HG03039 (cell line): ENCODE measurements at regions not wholly inside any gene's neighbourhood (a gene's known extent, or its start where the extent isn't known, plus 50 kb on each side); places are given as distances from the start of the nearest gene placed in this dataset.

Experiments used
- ATAC-seq: cut with Tn5 transposase; IDR thresholded peaks from one replicate; pipeline ENCODE4 v1.9.1; 2021; ENCODE audit warnings: mild to moderate bottlenecking, moderate library complexity; ENCODE audit not compliant: unreplicated experiment

DNA sequence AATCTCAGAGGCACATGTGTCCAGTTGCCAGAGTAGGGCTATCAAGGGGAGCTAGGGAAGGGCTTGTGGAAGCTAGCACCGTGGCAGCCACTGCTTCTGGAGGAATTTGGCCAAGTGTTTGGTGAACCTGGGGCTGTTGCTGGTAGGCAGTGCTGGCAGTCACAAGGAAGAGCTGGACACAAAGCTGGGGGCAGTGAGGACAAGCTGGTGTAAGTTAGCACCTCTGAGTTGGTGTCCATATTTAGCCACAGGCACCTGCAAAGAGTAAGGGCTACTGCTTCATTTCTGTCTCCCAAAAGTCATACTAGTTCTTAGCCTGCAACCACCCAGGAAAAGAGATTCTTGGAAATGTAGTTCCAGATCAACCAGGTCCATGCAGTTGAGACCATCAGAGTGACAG is 359.4 kb downstream of the CSNK1G3 start:
- ATAC-seq, result no peak

DNA sequence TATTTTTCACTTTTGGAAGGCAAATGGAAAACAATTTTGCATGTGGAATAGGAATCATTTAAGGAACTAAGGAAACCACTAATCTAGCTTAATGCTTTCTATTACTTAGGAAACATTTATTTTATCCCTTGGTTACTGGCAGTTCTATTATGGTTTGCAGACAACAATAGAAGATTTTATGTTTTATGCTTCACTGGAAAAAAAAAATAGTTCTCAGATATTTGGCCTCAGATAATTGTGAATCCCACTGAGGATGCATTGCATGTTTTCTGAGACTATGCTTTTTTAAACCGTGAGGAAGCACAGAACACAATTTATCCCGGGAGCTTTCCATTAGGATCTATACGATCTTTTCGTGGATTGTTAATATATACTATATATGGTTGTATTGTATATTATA is 356.9 kb downstream of the CSNK1G3 start:
- ATAC-seq, result no peak

DNA sequence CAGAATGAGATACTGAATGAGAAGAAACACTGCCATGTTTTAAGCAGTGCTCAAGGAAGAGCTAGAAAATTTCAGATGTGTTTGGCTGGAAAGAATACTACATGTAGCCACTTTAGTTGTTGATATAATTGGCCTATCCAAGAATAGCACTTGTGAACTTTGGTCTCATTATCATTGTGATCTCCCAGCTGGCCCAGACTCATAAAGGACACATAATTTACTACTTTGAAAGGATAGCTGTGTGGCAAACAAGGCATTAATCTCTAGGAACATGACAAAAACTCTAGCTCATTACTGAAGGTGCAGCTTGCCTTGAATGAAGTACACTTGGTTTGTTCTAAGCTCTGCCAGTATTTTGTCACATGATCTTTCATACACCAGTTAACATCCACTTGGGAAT is 356.3 kb downstream of the CSNK1G3 start:
- no peak for ATAC-seq

DNA sequence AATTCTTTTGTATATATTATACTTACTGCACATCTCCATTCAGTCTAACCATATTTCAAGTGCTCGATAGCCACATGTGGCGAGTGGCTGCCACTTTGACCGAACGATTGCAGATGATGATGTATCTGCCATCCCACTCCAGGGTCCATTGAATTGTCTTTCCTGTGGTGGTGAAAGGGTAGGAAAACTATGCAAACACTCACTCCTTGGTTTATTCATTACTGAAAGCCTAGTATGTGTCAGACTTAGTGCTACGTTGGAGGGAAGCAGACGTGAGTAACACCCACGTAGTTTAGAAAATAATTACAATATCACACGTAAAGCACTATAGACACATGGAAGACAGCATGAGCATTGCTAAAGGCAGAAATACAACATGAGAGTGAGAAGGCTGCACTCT is 353.7 kb downstream of the CSNK1G3 start:
- ATAC-seq, result no peak

DNA sequence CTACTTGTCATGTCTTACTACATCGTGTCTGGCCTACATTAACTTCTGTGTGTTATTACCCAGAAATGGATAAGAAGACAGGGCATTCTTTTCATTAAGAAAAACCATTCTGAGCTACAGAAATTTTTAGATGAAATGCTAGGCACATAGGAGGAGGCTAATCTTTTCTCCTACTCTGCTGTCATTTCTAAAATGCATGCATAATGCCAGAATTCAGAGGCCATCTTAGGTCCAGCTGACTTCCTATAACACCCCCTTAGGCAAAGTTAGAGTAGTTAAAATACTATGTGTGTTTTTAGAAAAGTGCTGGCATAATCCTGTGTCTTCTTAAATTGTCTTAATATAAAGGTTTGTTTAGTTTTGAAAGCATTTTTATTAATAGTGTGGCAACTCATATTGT is 352.6 kb downstream of the CSNK1G3 start:
- ATAC-seq, result no peak

DNA sequence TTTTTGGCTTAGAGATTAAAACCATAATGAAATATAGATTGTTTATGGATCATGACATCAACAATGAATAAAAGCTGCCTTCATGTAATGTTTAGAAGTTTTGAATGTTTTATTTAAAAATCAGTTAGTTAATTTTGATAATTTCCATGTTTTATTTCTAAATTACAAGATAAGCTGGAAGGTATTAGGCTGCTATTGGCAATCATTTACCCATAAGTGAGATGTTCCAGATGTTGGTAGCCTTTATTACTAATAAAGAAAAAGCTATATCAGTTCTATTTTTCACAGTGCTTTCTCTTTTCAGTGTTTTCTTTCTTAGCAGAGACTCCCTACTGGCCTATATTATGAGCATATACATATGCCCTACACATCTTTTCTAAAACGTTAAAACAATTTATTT is 347.0 kb downstream of the CSNK1G3 start:
- no peak for ATAC-seq

DNA sequence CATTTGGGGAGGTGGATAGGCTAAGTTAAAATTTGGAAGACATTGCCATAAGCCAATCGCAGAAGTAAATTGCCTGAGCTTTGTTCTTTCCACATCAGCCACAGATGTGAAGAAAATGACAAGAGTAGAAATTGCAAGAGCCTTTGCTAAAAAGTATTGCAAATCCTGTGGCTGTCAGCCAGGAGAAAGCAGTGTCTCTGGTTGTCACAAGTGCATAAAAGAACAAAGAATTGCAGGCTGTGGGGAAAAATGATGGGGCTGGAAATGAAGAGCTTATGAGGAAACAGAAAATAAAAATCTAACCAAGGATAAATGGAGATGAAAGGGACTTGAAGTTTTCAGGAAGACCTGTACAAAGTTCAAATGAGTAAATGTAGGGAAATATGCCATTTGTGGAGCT is 344.8 kb downstream of the CSNK1G3 start:
- ATAC-seq, result no peak

DNA sequence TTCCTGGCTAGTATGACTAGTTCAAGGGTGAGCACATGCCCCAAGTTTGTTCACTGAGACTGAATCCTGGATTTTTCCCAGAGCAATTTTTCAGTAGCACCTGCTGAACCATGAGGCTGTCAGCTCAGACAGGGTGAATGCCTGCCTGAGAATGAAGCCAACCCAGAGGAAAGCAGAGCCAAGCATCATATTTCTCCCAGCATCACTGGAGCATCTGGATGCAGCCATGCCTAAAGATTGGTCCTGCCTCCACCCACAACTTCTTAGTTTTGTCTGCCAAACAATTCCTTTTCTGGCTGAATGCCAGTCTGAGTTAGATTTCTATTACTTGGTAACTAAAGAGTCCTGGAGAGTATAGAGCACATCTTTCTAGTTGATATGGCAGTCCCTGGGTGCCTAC is 343.6 kb downstream of the CSNK1G3 start:
- no peak for ATAC-seq

DNA sequence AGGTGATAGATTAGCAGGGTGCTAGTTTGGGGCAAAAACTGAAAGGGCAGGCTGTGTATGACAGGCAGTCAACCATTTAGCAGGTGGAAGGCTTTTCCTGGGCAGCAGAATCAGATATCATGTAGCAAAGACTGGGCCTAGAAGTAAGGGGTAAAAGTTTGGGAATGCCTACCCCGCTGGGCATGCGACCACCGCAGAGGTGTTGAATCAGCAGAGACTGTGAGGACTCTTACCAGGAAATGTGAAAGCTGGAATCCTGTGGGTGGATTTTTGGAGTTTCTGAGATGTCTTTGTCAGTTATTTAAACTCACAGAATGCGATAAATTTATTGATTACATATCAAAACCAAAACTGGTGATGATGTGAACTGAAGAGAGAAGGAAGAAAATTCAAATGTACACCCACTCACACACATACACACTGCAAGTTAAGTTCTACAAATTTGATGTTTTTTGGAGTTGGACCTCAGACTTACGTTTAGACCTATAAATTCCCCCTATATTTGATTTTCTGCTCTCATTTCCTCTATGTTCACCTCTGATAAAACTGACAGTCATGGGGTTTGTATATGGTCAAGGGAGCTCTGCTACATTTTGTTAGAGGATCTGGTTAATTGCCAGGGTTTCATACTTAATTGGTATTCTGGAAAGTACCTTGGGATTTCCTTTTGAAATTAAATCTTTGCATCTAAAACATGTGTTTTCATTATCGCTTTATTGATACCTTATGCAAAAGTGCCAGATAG is 333.6 kb downstream of the CSNK1G3 start:
- ATAC-seq, result no peak

DNA sequence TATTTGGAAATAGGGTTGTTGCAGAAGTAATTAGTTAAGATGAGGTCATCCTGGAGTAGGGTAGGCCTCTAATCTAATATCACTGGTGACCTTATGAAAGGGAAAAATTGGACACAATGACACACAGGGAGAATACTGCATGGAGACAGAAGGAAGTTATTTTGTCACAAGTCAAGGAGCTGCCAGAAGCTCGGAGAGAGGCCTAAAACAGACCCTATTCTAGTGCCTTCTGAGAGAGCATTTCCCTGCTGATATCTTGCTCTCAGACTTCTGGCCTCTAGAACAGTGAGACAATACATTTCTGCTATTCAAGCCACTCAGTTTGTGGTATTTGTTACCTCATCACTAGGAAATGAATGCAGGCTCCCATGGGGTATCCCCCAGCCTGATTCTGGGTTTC is 332.9 kb downstream of the CSNK1G3 start:
- no peak for ATAC-seq

DNA sequence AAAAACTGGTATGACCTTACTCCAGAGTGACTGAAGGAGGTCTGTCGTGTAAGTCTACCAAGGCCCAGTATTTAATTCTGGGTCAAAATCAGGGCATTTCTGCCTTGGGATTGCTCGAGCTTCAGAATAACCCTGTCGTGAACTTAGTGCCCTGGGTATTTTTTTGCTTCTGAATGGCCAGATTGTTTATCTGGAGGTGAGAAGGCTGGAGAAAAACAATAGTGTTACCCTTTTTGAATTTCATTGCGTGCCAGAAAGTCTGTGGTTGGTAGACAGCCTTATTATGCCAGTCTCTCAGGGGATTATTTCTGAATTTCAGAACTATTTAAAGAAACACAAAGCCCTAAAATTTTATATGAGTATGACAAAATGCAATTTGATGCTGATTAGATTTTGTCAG is 323.4 kb downstream of the CSNK1G3 start:
- ATAC-seq, result no peak

DNA sequence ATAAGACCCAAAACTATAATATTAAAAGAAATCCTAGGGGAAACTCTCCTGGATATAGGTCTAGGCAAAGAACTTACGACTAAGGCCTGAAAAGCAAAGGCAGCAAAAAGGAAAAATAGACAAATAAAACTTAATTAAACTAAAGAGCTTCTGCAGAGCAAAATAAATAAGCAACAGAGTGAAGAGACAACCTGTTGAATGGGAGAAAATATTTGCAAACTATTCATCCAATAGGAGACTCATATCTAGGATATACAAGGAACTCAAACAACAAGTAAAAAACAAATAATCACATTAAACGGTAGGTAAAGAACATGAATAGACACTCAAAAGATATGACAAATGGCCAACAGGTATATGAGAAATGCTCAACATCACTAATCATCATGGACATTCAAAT is 318.6 kb downstream of the CSNK1G3 start:
- no peak for ATAC-seq

DNA sequence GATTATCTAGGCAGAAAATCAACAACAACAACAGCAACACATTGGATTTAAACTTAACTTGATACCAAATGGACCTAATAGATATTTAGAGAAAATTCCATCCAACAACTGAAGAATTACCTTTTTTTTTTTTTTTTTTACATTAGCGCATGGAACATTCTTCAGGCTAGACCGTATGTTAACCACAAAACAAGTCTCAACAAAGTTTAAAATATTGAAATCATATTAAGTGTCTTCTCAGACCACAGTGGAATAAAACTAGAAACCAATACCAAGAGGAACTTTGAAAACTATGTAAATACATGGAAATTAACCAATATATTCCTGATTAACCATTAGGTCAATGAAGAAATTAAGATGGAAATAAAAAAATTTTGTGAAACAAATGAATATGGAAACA is 315.8 kb downstream of the CSNK1G3 start:
- ATAC-seq, result no peak

DNA sequence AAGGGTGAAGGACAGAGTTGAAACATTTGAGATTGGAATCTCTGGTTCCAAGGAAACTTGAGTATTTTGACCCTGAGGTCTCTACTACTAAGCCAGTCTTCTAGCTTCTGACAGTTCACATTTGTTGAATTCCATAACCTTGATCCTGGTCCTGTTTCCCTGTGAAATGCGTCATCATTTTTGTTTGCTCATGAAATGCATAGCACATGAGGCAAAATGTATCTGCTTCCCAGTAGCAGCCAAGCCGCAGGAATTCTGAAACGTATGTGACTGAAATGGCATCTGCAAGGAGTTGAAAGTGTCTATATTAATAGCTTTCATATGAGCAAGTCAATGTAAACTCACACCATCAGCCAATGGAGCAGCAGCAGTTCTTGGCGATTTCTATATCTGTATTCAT is 307.9 kb downstream of the CSNK1G3 start:
- ATAC-seq, result no peak

DNA sequence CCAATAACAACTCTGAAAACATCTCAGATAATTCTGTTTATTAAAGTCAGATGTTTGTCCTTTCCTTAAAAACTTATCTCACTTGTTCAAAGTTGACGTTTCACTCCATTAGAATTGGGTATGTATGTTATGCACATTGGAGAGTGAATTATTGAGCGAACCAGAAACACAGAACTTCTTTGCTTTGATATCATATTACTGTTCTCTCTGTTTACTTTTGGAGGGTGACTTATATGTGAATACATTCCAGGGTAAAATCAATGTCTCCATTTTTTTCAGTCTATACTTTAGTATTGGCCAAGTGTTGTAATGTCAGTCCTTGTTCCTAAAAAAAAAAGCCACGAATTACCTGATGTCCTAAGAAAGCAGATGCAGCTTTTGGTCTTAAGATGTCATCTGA is 307.4 kb downstream of the CSNK1G3 start:
- no peak for ATAC-seq

DNA sequence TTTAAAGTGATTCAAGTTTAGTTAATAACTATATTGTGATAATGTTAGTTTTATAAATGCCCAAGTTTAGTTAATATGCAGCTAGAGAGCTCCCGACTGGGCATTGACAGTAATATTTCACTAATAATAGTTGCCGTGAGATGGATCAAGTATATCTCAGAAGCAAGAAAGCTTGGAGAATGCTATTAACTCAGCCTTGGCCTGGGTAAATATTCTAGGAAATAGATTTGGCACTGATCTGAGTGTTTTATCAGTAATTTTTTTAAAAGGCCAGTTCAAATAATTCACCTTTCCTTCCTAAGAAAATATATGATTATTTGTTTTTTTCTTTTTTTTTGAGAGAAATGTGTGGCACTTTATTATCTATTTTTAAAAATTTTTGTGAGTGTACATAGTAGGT is 305.3 kb downstream of the CSNK1G3 start:
- no peak for ATAC-seq

DNA sequence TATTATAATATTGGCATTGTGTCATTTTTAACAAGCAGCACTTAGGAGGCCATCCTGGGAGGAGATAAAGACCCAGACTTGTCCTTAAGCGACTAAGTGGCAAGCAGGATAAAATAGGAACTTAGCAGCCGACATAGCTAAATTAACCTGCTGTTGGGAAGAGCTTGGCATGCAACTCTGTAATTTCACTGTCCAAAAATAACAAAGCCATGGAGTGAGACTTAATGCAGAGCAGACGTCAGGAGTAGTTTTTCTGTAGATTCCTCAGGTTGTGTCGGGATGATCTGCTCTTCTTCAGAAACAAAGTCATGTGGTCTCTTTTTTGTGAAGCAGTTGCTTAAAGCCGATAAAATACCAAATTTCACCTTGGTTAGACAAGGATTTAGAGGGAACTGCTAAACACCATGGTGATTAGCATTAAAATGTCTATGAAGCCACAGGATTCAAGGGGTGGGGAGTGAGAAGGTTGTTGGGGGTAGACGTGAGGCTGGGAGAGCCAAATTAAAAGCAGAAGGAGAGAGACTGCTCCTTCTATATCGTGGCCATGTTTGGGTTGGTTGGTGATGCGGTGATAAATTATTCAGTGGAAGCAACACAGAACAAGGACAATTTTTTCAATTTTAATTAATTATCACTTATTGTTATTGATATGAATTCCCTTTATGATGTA is 303.0 kb downstream of the CSNK1G3 start:
- ATAC-seq, result no peak

DNA sequence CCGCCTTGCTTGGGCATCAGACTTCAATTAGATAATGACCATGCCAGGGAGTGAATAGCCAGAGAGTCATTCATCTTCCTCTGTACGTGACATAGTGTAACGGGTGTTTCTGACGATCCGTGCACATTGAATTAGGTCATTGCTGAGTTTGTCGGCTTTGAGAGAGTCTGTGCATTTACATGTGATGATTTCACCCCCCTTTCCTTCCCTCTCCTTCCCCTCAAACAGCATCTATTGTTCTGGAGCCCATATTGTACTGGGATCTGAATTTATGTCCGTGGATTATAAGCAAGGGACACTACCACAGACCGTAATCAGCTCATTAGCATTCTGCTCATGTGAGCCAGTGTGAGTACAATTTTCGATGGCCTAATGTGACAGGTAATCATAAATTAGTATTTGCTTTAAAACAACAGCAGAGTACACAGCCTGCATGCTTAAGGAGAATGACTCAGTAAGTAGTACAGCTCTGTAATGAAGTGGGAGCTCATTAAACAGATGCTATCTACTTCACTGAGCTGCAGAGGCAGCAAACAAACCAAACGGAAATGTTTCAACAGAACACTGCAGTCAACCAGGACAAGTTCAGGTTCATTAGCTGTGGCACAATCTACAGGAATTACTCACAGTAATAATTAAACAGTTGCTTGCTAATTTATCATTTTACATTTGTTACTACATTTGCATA is 302.1 kb downstream of the CSNK1G3 start:
- no peak for ATAC-seq

DNA sequence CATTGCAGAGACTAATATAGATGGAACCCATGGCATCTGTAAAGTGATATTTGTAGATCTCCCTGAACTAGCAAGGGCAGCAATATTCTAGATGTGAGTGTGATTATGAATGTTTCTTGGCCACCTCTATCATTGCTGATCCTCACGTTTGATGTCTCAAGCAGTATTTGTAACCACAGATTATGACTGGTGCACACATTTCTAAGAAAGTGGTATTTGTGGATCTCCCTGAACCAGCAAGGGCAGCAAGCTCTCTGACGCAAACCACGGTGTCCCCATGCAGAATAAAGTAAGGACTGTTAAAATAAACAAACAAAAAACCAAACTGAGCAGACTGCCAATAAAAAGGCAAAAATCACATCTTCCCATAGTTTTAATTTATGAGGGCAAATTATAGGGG is 301.3 kb downstream of the CSNK1G3 start:
- ATAC-seq, result no peak

DNA sequence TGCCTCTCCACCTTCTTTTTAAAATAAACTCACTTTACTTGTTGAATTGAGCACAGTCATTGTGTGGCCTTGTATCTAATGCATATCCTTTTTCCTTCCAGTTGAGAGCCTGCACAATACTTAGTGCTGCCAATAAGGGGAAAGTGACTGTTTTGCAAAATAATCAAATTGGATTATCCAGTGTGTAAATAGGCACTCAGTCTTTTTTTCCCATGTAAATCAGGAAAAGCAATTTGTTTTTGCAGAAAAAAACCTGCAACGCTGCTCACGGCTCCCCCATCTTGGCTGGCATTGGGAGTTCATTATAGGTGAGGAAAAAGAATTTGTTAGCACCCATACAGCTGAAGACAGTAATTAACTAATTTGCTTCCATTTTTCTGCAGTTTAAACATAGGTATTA is 299.9 kb downstream of the CSNK1G3 start:
- ATAC-seq, result no peak

DNA sequence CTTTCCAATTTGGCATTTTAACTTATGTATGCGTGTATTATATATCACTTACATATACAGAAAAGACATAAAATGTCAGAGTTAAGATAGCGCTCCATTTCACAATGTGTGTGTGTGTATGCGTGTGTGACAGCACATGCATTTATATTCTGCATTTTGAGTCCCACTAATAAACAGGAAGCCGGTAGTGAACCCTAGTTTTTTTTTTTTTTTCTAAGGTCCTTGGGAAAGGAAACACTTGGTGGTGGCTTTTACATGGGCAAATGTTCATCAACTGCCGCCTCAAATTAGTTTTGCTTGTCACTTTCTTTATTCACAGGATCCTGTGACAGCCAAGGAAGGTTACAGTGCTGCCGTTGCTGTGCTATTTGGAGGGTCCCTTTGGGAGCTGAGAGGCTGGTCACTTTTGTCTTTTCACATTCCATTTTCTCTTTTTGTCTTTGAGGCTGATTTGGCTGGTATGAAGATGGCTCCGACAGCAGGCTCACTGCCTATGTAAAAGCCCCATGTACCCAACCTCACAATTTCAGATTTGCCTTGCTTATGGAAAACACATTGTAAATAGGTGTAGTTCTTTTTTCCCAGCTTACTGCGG is 298.9 kb downstream of the CSNK1G3 start:
- ATAC-seq, result no peak

DNA sequence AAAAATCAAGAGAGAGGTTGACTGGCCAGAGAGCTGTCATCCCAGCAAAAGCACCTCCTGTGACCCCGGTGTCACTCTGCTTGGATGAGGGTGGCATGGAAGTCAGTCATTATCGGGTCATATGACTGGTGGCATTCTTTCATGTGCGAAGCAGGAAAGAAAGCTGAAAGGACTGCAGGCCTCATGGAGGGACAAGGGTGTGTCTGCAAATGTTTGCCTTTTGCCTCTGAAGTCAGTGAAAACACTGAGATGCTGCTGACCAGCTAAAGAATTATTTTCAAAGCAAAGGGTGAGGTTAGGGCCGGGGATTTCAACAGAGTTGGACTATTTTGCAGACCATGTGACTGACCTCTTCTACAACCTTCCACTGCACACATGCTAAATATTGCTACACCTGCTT is 298.3 kb downstream of the CSNK1G3 start:
- no peak for ATAC-seq
